GM23338 (cell line): ENCODE measurements at regions not wholly inside any gene's neighbourhood (a gene's known extent, or its start where the extent isn't known, plus 50 kb on each side); places are given as distances from the start of the nearest gene placed in this dataset.

Experiments
- ATAC-seq: fragments of 200-7000 bp; cut with Tn5 transposase; 3 replicates; pipeline ENCODE4 v1.9.1; 2020
- DNase-seq: peaks from one replicate; pipeline ENCODE4 v3.0.0-alpha.2; 2015; ENCODE audit warnings: low spot score
- H2AFZ ChIP-seq: fragments of 200-600 bp; sonication (generic); 2 replicates; pipeline ENCODE4 v1.8.0; 2016; ENCODE audit warnings: antibody characterized with exemption, mild to moderate bottlenecking, moderate library complexity
- H3F3A ChIP-seq: fragments of 200-600 bp; sonication (generic); replicated peaks from 2 replicates; pipeline ENCODE4 v1.8.0; 2017; ENCODE audit warnings: antibody characterized with exemption, mixed run types, low read depth
- H3K27ac ChIP-seq: fragments of 200-600 bp; sonication (generic); 2 replicates; pipeline ENCODE4 v1.6.1; 2016; ENCODE audit warnings: low read depth
- H3K27me3 ChIP-seq: fragments of 200-600 bp; sonication (generic); 2 replicates; pipeline ENCODE4 v1.8.0; 2016; ENCODE audit warnings: mild to moderate bottlenecking, mixed run types, moderate library complexity; ENCODE audit not compliant: insufficient read depth
- H3K36me3 ChIP-seq: fragments of 200-600 bp; sonication (generic); 2 replicates; pipeline ENCODE4 v1.8.0; 2016; ENCODE audit warnings: mild to moderate bottlenecking; ENCODE audit not compliant: insufficient read depth
- H3K4me1 ChIP-seq: fragments of 200-600 bp; sonication (generic); 2 replicates; pipeline ENCODE4 v1.8.0; 2016; ENCODE audit warnings: mild to moderate bottlenecking, moderate library complexity; ENCODE audit not compliant: insufficient read depth
- H3K4me2 ChIP-seq: fragments of 200-600 bp; sonication (generic); 2 replicates; pipeline ENCODE4 v1.7.1; 2017; ENCODE audit warnings: mixed run types
- H3K4me3 ChIP-seq: fragments of 200-600 bp; sonication (generic); 2 replicates; pipeline ENCODE4 v1.6.1; 2016; ENCODE audit warnings: mixed run types
- H3K79me2 ChIP-seq: fragments of 200-600 bp; sonication (generic); replicated peaks from 2 replicates; pipeline ENCODE4 v1.8.0; 2017; ENCODE audit warnings: mild to moderate bottlenecking; ENCODE audit not compliant: insufficient read depth
- H3K9me2 ChIP-seq: fragments of 200-600 bp; sonication (generic); 2 replicates; pipeline ENCODE4 v1.8.0; 2017; ENCODE audit not compliant: insufficient read depth
- H4K20me1 ChIP-seq: fragments of 200-600 bp; sonication (generic); replicated peaks from 2 replicates; pipeline ENCODE4 v1.8.0; 2017; ENCODE audit warnings: mild to moderate bottlenecking; ENCODE audit not compliant: insufficient read depth
- H3K27ac Mint-ChIP-seq: 2 replicates; pipeline ENCODE4 v1.8.0; 2020; ENCODE audit warnings: inconsistent platforms, mild to moderate bottlenecking, moderate library complexity, mixed read lengths
- H3K27me3 Mint-ChIP-seq: 3 replicates; pipeline ENCODE4 v1.8.0; 2022; ENCODE audit warnings: low read depth, mild to moderate bottlenecking, moderate library complexity, mixed read lengths, inconsistent platforms; ENCODE audit not compliant: insufficient read depth, poor library complexity
- H3K36me3 Mint-ChIP-seq: 3 replicates; pipeline ENCODE4 v1.8.0; 2021; ENCODE audit warnings: low read depth, mild to moderate bottlenecking, inconsistent platforms, moderate library complexity, mixed read lengths
- H3K4me1 Mint-ChIP-seq: 3 replicates; pipeline ENCODE4 v1.8.0; 2020; ENCODE audit warnings: mild to moderate bottlenecking, inconsistent platforms, mixed read lengths
- H3K4me3 Mint-ChIP-seq: 3 replicates; pipeline ENCODE4 v1.8.0; 2021; ENCODE audit warnings: moderate library complexity, mild to moderate bottlenecking, inconsistent platforms, mixed read lengths
- H3K9me3 Mint-ChIP-seq: 3 replicates; pipeline ENCODE4 v1.8.0; 2020; ENCODE audit warnings: moderate library complexity, mild to moderate bottlenecking, inconsistent platforms, mixed read lengths
- CREB1 ChIP-seq: fragments of 250-450 bp; sonication (Bioruptor Pico); IDR thresholded peaks from 2 replicates; pipeline ENCODE4 v1.5.0; 2020; ENCODE audit warnings: low read depth, mild to moderate bottlenecking, moderate library complexity
- CTCF ChIP-seq, 2 experiments: fragments of 200-600 bp in 1 of 2; sonication (generic) in 1 of 2; conservative IDR thresholded peaks; 2 replicates each; pipeline versions ENCODE4 v1.5.1 to v1.6.1; 2016 to 2017; ENCODE audit warnings: antibody characterized with exemption in 2 of 2, low read depth in 2 of 2, mild to moderate bottlenecking in 2 of 2, moderate library complexity in 1 of 2
- ETS1 ChIP-seq: IDR thresholded peaks from 2 replicates; pipeline ENCODE4 v1.6.1; 2016; ENCODE audit warnings: antibody characterized with exemption
- EZH2 ChIP-seq: fragments of 200-600 bp; sonication (generic); IDR thresholded peaks from one replicate; pipeline ENCODE4 v1.8.0; 2017; ENCODE audit warnings: antibody characterized with exemption, mild to moderate bottlenecking, low read depth; ENCODE audit not compliant: unreplicated experiment
- EZH2phosphoT487 ChIP-seq: fragments of 200-600 bp; sonication (generic); IDR thresholded peaks from one replicate; pipeline ENCODE4 v1.8.1; 2018; ENCODE audit warnings: antibody characterized with exemption; ENCODE audit not compliant: unreplicated experiment
- JUNB ChIP-seq: IDR thresholded peaks from one replicate; pipeline ENCODE4 v1.6.1; 2016; ENCODE audit warnings: antibody characterized with exemption; ENCODE audit not compliant: unreplicated experiment
- NANOG ChIP-seq: IDR thresholded peaks from 2 replicates; pipeline ENCODE4 v1.6.1; 2016; ENCODE audit warnings: antibody characterized with exemption, borderline replicate concordance
- POLR2AphosphoS5 ChIP-seq: IDR thresholded peaks from 2 replicates; pipeline ENCODE4 v1.6.1; 2016; ENCODE audit warnings: antibody characterized with exemption, low read depth
- REST ChIP-seq: IDR thresholded peaks from one replicate; pipeline ENCODE4 v1.6.1; 2018; ENCODE audit warnings: antibody characterized with exemption; ENCODE audit not compliant: unreplicated experiment
- STAT1 ChIP-seq: IDR thresholded peaks from one replicate; pipeline ENCODE4 v1.6.1; 2016; ENCODE audit warnings: antibody characterized with exemption; ENCODE audit not compliant: unreplicated experiment
- ZNF114 ChIP-seq: fragments of 250-450 bp; sonication (Bioruptor Pico); IDR thresholded peaks from 2 replicates; pipeline ENCODE4 v1.5.0; 2020; ENCODE audit warnings: mild to moderate bottlenecking, moderate library complexity
- ZNF331 ChIP-seq: fragments of 250-450 bp; sonication (Bioruptor Pico); IDR thresholded peaks from 2 replicates; pipeline ENCODE4 v1.5.0; 2020; ENCODE audit warnings: low read depth, mild to moderate bottlenecking, moderate library complexity
- ZNF462 ChIP-seq: fragments of 250-450 bp; sonication (Bioruptor Pico); IDR thresholded peaks from 2 replicates; pipeline ENCODE4 v1.5.0; 2020; ENCODE audit warnings: mild to moderate bottlenecking, moderate library complexity

GRCh38 chr18:6602365-6602764 is 127.2 kb upstream of the ARHGAP28 start:
- Mint-ChIP-seq H3K4me3 (no peak overlapping the region), H3K9me3 (no peaks in the 10 kb centered on the region), H3K4me1 (peaks cover 16% of the 10 kb centered on the region), H3K27me3 (no peaks in the 10 kb centered on the region), H3K27ac (no peak overlapping the region), H3K36me3 (no peaks in the 10 kb centered on the region)
- Histone ChIP-seq H3K27ac (no peak overlapping the region), H3K9me2 (peaks cover 9% of the 10 kb centered on the region), H3K4me1 (peaks cover 25% of the 10 kb centered on the region), H3K4me3 (no peak overlapping the region), H4K20me1 (no peaks in the 10 kb centered on the region), H3K27me3 (no peaks in the 10 kb centered on the region), H2AFZ (no peak overlapping the region), H3K79me2 (no peaks in the 10 kb centered on the region), H3F3A (no peaks in the 10 kb centered on the region), H3K4me2 (no peak overlapping the region), H3K36me3 (no peaks in the 10 kb centered on the region)
- ATAC-seq (no peak), DNase-seq (no peak)
- TF ChIP-seq STAT1 = no peak
- no peak for TF ChIP-seq ZNF462
- TF ChIP-seq ZNF331 (CRISPR knock-in tag) = no peak
- no peak for TF ChIP-seq ETS1
- TF ChIP-seq POLR2AphosphoS5 = no peak
- TF ChIP-seq JUNB = no peak
- TF ChIP-seq EZH2phosphoT487 = no peak
- no peak for TF ChIP-seq CREB1 (CRISPR knock-in tag)
- TF ChIP-seq EZH2 = no peak
- no peak for TF ChIP-seq REST
- no peak for TF ChIP-seq CTCF (conservative IDR thresholded peaks at IDR 0.05; ENCODE audit: low read depth in 2 of 2)
- no peak for TF ChIP-seq NANOG
- TF ChIP-seq ZNF114 = no peak
